ENCODE measurements at regions not wholly inside any gene's neighbourhood (a gene's known extent, or its start where the extent isn't known, plus 50 kb on each side); places are given as distances from the start of the nearest gene placed in this dataset.

DNA sequence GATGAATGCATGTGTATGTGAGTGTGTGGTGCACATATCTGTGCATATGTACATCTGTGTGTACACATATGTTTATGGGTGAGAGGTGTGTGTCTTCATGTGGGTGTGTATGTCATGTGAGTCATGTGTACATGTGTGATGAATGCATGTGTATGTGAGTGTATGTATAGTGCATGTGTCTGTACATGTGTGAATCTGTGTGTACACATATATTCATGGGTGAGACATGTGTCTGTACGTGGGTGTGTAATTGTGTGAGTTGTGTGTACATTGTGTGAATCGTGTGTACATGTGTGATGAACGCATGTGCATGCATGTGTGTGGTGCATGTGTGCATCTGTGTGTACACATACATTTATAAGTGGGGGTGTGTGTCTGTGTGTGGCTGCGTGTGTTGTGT lies 146.9 kb upstream of the TMEM132C start:
- no peak for DNase-seq (ENCODE audit: low read depth)

GRCh38 chr12:128121424-128121823 lies 145.5 kb upstream of the TMEM132C start:
- no peak for DNase-seq (ENCODE audit: low read depth)

GRCh38 chr12:128123096-128123495 lies 143.9 kb upstream of the TMEM132C start:
- DNase-seq (ENCODE audit: low read depth): no peak

- no peak for DNase-seq (ENCODE audit: low read depth)
Measured at GRCh38 chr12:128131955-128132354, 135.0 kb upstream of the TMEM132C start.

GRCh38 chr12:128133321-128134073 lies 133.5 kb upstream of the TMEM132C start:
- no peak for DNase-seq (ENCODE audit: low read depth)

DNA sequence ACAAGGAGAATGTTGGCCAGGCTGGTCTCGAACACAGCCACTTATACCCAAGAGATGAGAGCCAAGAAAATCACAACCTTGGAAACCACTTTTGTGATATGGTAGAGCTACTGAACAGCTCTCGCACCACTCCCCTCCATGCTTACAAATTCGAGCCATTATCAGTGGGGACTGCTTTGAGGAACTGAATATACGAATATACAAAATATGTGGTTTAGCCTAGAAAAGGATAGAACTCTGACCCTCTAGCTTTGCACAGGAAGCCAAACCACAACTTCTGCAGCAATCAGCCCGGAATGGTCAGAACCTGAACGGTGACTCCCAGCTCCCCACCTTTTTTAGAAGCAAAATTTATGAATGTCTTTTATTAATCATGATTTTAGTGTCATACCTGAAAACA lies 129.8 kb upstream of the TMEM132C start:
- DNase-seq (ENCODE audit: low read depth): no peak

GRCh38 chr12:128138125-128138524 lies 128.8 kb upstream of the TMEM132C start:
- DNase-seq (ENCODE audit: low read depth): no peak

DNA sequence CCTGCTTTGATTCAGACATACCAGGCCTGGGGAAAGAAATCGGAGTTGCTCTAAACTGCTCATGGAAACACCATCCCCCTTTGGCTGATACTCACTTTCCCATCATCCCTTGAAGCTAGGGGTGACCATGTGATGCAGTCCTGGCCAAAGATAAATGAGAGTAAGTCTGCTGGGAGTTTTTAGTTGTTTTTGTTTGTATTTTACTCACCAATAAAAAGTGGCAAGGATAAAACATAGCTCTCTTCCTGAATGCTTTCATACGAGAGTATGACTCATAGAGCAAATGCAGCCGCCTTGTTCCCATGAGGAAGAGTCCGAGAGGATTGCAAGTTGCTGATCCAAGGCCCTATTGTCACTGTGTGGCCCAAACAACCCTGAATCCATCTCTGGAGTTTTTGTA lies 126.4 kb upstream of the TMEM132C start:
- no peak for DNase-seq (ENCODE audit: low read depth)

- no peak for DNase-seq (ENCODE audit: low read depth)
Measured at GRCh38 chr12:128150961-128151360, 116.0 kb upstream of the TMEM132C start.

DNA sequence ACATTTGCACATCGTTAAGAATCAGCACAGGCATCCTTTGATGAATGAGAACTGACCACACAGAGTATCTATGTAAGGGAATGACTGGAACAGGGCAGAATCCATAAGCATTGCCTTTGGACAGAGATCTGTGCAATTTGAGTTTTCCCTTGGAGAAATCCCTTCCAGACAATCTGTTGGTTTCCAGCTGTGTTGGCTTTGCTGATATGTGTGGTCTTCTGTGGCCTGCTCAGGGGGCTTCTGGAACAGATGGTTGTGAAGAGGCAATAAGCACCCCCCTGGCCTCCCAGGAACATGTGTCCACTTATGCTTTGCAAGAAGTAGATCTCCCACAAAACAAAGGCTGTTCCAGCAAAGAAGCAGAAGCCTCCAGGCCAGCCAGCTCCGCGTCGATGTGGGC lies 111.4 kb upstream of the TMEM132C start:
- no peak for DNase-seq (ENCODE audit: low read depth)

DNA sequence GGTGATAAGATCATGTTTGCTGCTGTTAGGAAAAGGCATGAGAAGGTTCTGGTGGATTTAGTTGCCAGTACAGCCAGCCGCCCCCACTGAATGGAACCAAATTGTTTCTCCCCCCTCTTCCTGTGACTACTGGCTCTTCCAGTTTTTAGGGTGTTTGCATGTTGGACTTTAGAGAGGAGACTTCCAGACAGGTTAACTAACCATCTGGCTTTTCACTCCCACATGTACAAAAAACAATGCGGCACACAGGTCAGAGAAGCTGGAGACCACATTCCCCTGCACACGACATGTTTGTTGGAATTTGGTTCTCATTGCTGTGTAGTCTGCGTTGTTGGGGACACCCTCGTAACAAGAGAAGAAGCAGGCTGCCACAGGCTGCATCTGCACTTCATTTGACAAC lies 103.9 kb upstream of the TMEM132C start:
- DNase-seq (ENCODE audit: low read depth): no peak

DNA sequence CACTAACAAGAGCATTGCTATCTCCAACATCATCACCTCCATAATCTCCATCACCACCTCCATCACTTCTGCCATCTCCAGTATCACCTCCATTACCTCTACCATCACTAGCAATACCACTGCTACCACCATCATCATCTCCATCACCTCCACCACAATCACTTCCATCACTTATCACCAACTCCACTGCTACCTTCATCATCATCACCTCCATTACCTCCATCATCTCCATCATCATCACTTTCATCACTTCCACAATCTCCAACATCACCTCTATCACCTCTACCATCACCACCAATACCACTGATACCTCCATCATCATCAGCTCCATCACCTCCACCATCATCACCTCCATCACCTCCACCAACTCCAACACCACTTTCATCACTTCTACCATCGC lies 102.4 kb upstream of the TMEM132C start:
- no peak for DNase-seq (ENCODE audit: low read depth)

GRCh38 chr12:128165387-128165786 lies 101.6 kb upstream of the TMEM132C start:
- no peak for DNase-seq (ENCODE audit: low read depth)

DNA sequence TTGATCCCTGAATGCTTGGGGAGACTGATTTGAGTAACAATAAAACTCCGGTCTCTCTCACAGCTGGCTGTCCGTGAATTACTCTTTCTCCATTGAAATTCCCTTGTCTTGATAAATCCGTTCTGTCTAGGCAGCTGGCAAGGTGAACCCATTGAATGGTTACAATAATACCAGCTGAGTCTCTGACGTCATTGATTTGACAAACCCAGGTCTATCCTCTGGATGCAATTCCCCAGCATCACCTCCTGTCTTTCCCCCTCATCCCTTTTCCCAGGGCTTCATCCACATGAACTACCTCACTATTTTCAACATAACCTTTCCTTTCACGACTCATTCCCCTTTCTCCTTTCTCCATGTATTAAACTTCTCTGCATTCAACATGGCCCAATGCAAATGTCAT lies 98.7 kb upstream of the TMEM132C start:
- no peak for DNase-seq (ENCODE audit: low read depth)

- DNase-seq (ENCODE audit: low read depth): no peak
Measured at GRCh38 chr12:128170181-128170580, 96.8 kb upstream of the TMEM132C start.

- no peak for DNase-seq (ENCODE audit: low read depth)
Measured at GRCh38 chr12:128178565-128178964, 88.4 kb upstream of the TMEM132C start.

DNA sequence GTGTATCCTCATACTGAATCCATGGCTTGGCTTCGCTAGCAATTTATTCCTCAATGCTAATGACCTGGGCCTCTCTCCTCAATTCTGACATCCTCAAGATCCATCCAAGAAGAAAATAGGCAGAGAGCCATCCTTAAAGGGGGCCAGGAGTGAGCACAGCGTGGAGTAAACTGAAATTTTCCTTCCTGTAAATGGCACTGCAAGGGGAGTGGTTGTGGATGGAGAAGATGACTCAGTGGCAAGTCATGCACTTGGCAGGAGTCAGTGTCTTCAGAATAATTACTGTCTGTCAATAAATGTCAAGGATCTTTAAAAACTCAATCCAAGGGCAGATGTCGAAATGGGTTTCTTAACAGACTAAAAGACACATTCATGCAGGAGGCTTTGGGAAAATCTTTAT lies 88.0 kb upstream of the TMEM132C start:
- no peak for DNase-seq (ENCODE audit: low read depth)

GRCh38 chr12:128180166-128180565 lies 86.8 kb upstream of the TMEM132C start:
- DNase-seq (ENCODE audit: low read depth): no peak

DNA sequence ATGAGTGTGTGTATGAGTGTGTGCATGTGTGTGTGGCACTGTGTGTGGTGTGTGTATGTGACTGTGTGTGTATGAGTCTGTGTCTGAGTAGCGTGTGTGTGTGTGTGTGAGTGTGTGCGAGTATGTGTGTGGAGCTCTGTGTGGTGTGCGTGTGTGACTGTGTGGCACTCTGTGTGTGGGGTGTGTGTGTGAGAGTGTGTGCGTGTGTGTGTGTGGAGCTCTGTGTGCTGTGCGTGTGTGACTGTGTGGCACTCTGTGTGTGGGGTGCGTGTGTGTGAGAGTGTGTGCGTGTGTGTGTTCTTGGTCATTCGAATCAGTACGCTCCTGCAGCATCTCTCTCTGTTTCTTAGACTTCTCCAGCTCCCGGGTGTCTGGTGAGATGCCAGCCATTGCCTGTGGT lies 76.9 kb upstream of the TMEM132C start:
- no peak for DNase-seq (ENCODE audit: low read depth)

DNA sequence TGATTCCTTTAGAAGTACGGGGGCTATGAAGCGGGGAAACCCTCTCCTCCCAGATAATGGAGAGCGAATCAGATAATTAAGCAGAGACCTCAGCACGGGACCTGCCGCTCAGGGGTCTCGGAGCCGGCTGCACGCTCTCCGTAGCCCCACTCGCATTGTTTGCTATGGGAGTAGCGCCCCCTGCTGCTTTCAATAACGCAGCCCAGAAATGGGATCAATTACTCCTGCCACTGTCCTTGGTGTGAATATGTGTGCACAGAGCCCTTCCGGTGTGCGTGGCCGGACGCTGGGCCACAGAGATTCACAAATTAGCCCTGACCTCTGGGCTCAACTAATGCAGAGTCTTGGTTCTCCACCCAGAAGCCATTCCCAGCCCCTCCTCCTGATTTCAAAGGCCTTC lies 76.4 kb upstream of the TMEM132C start:
- no peak for DNase-seq (ENCODE audit: low read depth)

- DNase-seq (ENCODE audit: low read depth): no peak
Measured at GRCh38 chr12:128191380-128191779, 75.6 kb upstream of the TMEM132C start.

DNA sequence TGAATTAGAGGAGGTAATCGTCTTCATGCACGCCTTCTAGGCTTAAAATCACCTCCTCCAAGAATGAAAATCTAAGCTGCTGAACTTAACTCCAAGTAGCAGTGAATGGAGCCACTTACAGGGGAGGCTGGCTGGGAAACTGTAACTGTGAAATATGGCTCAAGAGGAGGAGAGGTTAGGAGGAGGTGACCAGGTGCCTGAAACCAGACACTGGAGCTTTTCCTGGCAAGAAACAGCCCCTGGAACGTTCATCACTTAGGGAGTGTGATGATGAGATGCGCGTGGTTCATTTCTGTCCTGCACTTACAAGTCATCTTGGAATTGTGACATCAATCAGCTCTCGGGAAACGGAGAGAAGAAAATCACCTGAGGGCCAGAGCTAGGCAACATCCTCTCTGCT lies 62.3 kb upstream of the TMEM132C start:
- no peak for DNase-seq (ENCODE audit: low read depth)

- no peak for DNase-seq (ENCODE audit: low read depth)
Measured at GRCh38 chr12:128205145-128205544, 61.8 kb upstream of the TMEM132C start.

DNA sequence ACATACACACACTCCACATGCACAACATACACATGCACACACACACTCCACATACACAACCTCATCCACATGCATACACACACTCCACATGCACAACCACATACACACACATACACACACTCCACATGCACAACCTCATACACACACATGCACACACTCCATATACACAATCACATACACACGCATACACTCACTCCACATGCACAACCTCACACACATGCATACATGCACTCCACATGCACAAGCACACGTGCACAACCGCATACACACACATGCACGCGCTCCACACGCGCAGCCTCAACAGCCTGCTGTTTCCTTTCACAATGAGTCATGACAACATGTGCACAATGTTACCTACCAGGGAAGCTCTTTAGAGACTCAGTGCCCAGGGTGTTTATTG lies 61.2 kb upstream of the TMEM132C start:
- DNase-seq (ENCODE audit: low read depth): no peak
